ENCODE measurements at regions not wholly inside any gene's neighbourhood (a gene's known extent, or its start where the extent isn't known, plus 50 kb on each side); places are given as distances from the start of the nearest gene placed in this dataset.

DNA sequence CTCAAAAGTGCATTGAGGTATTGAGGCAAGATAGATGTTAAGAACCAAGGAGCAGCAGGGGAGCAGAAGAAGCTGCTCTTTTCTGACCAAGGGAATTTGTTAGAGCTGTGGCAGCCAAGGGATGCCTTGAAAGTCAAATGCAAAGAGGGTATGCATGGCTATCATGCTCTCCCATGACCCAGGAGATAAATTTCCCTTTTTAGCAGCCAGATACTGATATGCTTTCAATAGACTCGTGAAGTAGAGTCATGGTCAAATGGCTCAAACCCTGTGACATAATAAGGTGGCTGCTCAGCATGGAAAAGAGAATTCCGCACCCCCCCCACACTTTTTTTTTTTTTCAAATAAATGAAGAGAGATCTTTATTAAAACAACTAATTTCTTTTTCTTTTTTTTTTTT, 180.9 kb upstream of the ACTBL2 start:
- H3K36me3 ChIP-seq = no peaks in the 10 kb centered on the region
- H3K27ac ChIP-seq = no peak overlapping the region
- DNase-seq = no peak
- no peaks in the 10 kb centered on the region for H3K9me3 ChIP-seq
- TF ChIP-seq, protein P1, sequence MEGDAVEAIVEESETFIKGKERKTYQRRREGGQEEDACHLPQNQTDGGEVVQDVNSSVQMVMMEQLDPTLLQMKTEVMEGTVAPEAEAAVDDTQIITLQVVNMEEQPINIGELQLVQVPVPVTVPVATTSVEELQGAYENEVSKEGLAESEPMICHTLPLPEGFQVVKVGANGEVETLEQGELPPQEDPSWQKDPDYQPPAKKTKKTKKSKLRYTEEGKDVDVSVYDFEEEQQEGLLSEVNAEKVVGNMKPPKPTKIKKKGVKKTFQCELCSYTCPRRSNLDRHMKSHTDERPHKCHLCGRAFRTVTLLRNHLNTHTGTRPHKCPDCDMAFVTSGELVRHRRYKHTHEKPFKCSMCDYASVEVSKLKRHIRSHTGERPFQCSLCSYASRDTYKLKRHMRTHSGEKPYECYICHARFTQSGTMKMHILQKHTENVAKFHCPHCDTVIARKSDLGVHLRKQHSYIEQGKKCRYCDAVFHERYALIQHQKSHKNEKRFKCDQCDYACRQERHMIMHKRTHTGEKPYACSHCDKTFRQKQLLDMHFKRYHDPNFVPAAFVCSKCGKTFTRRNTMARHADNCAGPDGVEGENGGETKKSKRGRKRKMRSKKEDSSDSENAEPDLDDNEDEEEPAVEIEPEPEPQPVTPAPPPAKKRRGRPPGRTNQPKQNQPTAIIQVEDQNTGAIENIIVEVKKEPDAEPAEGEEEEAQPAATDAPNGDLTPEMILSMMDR (IDR thresholded peaks at IDR 0.05) = no peak
- H3K4me1 ChIP-seq = peaks cover 0 to 18% (median under 1%) of the 10 kb centered on the region in 4 donors
- H3K27me3 ChIP-seq = no peaks in the 10 kb centered on the region
- intact Hi-C loops (cut with DNase I; ENCODE audit: low total_unique reads) = no loop called here
- no peak overlapping the region for H3K4me3 ChIP-seq

DNA sequence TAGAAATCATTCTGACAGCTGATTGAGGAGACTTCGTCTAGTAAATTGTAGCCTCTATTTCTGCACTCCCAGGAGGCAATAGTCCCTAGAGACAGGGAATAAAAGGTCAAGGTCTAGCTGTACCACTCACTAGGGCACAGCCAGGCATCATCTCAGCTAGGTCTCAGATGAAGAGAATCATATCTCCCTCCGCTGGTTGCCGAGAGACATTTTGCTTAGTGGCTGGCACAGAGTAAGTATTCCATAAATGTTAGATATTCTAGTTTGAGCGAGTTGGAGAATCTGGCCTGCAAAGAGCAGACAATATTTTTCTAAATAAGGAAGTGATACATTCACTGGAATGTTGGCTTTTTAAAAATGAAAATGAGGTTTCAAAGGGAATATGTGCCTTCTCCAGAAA, 180.4 kb upstream of the ACTBL2 start:
- intact Hi-C loops (cut with DNase I; ENCODE audit: low total_unique reads) = no loop called here
- H3K4me3 ChIP-seq = no peak overlapping the region
- H3K4me1 ChIP-seq = peaks cover 0 to 23% (median 1%) of the 10 kb centered on the region in 4 donors
- DNase-seq = no peak
- no peaks in the 10 kb centered on the region for H3K27me3 ChIP-seq
- TF ChIP-seq, protein P1 (IDR thresholded peaks at IDR 0.05) = no peak
- no peaks in the 10 kb centered on the region for H3K9me3 ChIP-seq
- no peaks in the 10 kb centered on the region for H3K36me3 ChIP-seq
- no peak overlapping the region for H3K27ac ChIP-seq

DNA sequence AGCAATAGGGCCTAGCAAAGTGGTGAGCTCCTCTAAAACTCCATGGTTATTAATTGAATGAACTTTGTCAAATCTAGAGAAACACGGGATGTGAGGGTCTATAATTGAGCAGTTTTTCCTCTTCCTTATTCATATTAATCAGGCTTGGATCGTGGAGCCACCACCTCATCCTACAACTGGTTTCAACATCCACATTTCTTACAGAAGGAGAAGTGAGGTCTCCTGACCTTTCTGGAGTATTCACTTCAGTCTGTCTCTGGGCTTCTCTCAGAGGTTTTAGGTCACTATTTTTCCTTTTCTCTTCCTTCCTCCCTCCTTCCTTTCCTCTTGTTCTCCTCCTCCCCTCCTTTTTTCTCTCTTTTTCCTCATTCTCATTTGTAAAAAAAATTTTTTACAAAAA, 177.3 kb upstream of the ACTBL2 start:
- Histone ChIP-seq H3K27ac (no peak overlapping the region), H3K4me3 (no peak overlapping the region), H3K27me3 (no peaks in the 10 kb centered on the region), H3K9me3 (no peaks in the 10 kb centered on the region), H3K36me3 (no peaks in the 10 kb centered on the region), H3K4me1 (peaks cover 0 to 30% (median 1%) of the 10 kb centered on the region in 4 donors)
- DNase-seq = no peak
- intact Hi-C loops (cut with DNase I; ENCODE audit: low total_unique reads) = no loop called here
- TF ChIP-seq, protein P1 (IDR thresholded peaks at IDR 0.05) = no peak

DNA sequence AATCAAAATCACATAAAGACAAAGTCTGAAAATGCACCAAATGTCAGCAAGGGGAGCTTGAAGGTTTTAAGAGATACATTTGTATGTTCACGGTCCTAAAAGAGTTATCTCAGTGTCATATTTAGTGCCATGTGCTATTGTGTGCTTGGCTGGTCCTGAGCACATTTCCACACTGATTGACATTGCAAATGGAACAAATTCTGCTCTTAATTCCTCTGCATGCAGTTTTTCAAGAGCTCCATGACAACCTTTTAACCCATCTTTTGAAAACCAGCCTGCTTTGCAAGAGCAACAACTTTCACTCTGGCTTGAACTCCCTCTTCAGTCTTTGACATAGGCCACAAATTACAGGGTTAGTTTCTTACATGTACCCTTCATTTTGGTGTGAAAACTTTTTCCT, 175.4 kb upstream of the ACTBL2 start:
- Histone ChIP-seq H3K27ac (peak overlapping the region; percentile 3 to 25), H3K36me3 (no peaks in the 10 kb centered on the region), H3K27me3 (no peaks in the 10 kb centered on the region), H3K4me1 (peaks cover 0 to 32% (median 5%) of the 10 kb centered on the region in 4 donors), H3K9me3 (no peaks in the 10 kb centered on the region), H3K4me3 (no peak overlapping the region)
- no peak for DNase-seq
- intact Hi-C loops (cut with DNase I; ENCODE audit: low total_unique reads) = no loop called here
- TF ChIP-seq, protein P1 (IDR thresholded peaks at IDR 0.05) = no peak

DNA sequence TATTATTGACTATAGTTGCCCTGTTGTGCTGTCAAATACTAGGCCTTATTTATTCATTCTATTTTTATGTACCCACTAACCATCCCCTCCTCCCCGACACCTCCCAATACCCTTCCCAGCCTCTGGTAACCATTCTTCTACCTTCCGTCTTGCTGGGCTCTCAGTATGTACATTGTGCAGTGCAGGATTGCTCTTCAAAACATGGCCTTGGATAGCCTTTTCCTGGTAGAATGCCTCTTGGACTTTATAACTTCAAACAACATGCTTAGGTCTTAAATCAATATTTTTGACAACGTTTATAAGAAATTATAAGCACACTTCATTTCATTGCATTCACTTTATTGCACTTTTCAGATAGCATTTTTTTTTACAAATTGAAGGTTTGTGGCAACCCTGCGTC, 172.6 kb upstream of the ACTBL2 start:
- no peaks in the 10 kb centered on the region for H3K36me3 ChIP-seq
- no peak overlapping the region for H3K27ac ChIP-seq
- H3K4me1 ChIP-seq = peaks cover 0 to 23% (median 5%) of the 10 kb centered on the region in 4 donors
- TF ChIP-seq, protein P1 (IDR thresholded peaks at IDR 0.05) = no peak
- no peaks in the 10 kb centered on the region for H3K27me3 ChIP-seq
- DNase-seq = no peak
- no peaks in the 10 kb centered on the region for H3K9me3 ChIP-seq
- no peak overlapping the region for H3K4me3 ChIP-seq
- intact Hi-C loops (cut with DNase I; ENCODE audit: low total_unique reads) = no loop called here

All from tibial artery (tissue), 4 donors.